ELF-1 (cell line): ENCODE measurements at regions not wholly inside any gene's neighbourhood (a gene's known extent, or its start where the extent isn't known, plus 50 kb on each side); places are given as distances from the start of the nearest gene placed in this dataset.

Experiments used
- DNase-seq: peaks from one replicate; pipeline ENCODE4 v3.0.0-alpha.2; 2016; ENCODE audit warnings: low read depth, low spot score

DNA sequence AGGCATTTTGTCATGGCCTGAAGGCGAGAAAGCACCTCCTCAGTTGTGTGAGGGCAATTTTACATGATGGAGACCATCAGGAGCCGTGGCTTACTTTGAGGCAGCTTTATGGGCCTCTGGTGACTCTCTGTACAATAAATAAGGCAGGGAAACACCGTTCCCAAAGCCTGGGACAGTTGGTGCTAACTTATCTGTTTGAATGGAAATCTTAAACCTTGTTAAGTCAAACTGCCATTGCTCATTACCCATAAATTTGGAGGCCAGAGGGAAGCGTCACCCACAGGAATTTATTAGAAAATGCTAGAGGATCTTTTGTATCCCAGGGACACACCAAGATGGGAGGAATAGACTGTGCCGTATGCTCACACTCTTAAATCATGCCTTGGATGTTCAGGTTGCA, 1156.9 kb downstream of the BRD1 start:
- DNase-seq, result no peak

GRCh38 chr22:48669986-48670716, 1157.5 kb downstream of the BRD1 start:
- no peak for DNase-seq

GRCh38 chr22:48669226-48669625, 1158.4 kb downstream of the BRD1 start:
- DNase-seq, result no peak

- no peak for DNase-seq
Measured at GRCh38 chr22:48667289-48667688, 1160.4 kb downstream of the BRD1 start.

GRCh38 chr22:48666620-48667019, 1161.1 kb downstream of the BRD1 start:
- no peak for DNase-seq

DNA sequence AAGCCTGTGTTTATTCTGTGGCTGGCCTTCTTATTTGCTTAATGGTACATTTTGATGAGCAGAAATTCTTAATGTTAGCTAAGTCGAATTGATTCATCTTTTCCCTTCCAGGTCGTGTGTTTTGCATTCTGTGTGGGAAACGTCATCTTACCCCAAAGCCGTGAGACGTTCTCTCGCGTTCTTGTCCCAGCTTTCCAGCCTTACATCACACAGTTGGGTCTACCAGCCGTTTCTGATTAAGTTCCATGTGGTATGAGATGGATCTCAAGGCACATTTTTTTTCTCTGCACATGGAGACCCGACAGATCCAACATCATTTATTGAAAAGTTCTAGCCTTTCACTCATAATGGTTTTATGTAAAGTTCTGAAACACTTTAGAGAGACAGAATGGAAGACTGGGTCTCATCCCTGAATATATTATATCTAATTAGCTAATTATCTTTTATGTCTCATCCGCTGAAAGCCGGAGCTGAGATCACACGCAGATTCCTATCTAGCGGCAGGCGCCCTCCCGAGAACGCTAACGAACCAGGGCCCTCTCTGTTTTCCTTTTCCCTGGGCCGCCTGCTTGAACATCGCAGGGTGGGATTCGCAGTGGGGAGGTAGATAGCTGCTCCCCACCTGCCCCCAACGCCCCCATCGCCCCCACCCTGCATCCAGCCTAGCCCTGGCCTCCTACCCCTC, 1162.2 kb downstream of the BRD1 start:
- DNase-seq, result no peak

- no peak for DNase-seq
Measured at GRCh38 chr22:48664586-48664985, 1163.1 kb downstream of the BRD1 start.

- peak; percentile 46 for DNase-seq
Measured at GRCh38 chr22:48663297-48663696, 1164.4 kb downstream of the BRD1 start.

GRCh38 chr22:48662476-48663135, 1165.1 kb downstream of the BRD1 start:
- DNase-seq, result no peak

DNA sequence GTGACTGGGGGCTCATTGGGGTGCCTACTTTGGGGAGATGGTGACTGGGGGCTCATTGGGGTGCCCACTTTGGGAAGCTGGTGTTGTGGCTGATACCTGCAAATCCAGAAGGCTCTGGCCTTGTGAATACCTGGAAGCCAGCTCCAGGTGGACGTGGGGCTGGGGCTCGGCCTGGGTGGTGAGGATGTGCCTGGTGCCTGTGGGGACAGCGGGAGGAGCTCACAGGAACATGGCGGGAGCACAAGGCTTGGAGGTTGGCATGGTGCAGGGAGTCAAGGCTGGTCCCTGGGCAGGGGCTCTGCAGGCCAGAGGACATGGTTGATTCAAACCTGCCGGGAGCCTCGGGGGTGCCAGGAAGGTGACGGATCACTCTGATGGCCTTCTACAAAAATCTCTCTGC, 1165.7 kb downstream of the BRD1 start:
- no peak for DNase-seq

- no peak for DNase-seq
Measured at GRCh38 chr22:48660790-48661740, 1166.6 kb downstream of the BRD1 start.

GRCh38 chr22:48660104-48660789, 1167.4 kb downstream of the BRD1 start:
- no peak for DNase-seq

GRCh38 chr22:48659404-48659996, 1168.2 kb downstream of the BRD1 start:
- no peak for DNase-seq

DNA sequence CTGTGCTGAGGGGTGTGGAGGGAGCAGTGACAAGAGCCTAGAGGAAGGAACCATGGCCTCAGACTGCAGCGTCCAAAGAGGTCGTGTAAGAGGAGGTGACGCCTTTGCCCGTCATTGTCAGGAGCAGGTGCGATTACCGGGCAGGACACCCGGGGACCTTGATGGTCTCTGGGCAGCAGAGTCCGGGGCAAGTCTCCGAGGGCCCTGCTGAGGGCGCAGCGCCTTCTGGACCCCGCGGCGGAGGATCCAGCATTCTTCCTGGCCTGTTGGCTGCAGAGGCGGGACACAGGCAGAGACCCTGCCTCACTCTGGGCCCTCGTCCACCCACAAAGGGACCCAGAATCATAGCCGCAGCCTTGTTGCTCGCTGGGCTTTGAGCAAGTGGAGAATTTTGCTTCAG, 1168.8 kb downstream of the BRD1 start:
- no peak for DNase-seq

DNA sequence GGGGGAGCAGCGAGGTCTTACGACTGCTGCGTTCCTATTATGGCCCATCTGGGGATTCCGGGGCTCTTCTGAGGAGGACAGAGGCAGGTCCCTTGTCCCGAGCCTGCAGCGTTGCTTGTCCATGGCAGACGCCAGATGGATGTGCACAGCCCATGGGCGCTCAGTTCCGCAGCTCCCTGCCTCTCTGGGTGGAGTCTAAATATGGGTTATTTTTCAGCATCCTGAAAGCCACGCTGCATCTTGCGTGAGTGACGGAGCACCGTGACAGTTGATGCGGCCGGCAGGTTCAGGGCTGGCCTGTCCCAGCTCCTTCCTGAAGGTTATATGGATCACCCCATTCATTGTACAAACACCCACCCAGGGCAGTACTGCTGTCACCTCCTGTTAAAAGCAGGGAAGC, 1169.4 kb downstream of the BRD1 start:
- no peak for DNase-seq

GRCh38 chr22:48654492-48654891, 1173.2 kb downstream of the BRD1 start:
- DNase-seq, result no peak

- DNase-seq, result no peak
Measured at GRCh38 chr22:48653929-48654328, 1173.7 kb downstream of the BRD1 start.

- DNase-seq, result no peak
Measured at GRCh38 chr22:48653306-48653705, 1174.4 kb downstream of the BRD1 start.

GRCh38 chr22:48652796-48653195, 1174.9 kb downstream of the BRD1 start:
- no peak for DNase-seq

GRCh38 chr22:48651981-48652538, 1175.6 kb downstream of the BRD1 start:
- no peak for DNase-seq
